GM19395 (cell line): ENCODE measurements at regions not wholly inside any gene's neighbourhood (a gene's known extent, or its start where the extent isn't known, plus 50 kb on each side); places are given as distances from the start of the nearest gene placed in this dataset.

Experiments
- ATAC-seq: cut with Tn5 transposase; IDR thresholded peaks from one replicate; pipeline ENCODE4 v1.9.1; 2021; ENCODE audit warnings: mild to moderate bottlenecking, moderate library complexity; ENCODE audit not compliant: unreplicated experiment

DNA sequence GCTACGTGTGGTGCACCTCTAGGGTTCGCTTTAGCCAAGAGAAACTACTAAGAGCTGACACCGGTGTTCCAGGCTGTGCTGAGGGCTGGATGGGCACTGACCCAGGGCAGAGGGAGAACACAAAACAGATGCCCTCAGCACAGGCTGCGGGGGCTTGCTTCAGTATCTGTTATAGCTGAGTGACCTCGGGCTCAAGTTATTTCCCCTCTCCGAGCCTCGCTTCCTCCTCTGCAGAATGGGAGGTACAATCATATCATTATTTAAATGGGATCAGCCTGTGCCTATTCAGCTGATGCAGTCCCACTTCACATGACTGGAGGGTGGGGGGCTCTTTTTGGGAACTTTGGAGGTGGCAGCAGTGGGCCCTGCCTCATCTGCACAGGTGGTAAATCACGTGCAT, 156.1 kb upstream of the APCDD1 start:
- ATAC-seq: no peak

DNA sequence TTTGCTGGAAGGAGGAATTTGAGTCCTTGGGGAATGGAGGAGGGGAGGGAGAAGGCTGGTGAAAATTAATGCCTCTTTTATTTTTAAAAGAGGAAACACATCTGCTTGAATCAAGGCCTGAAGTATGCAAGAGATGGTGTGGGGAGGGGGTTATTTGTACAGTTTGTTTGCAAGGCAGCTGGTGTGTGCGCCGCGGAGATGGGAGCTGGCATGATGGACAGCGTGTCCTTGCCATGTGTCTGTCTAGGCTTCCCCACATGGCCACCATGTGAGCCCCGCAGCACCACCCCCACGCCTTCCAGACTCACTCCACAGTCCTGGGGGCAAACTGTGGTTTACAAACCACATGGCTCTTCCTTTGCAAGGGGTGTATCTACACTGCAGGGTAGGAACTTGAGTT, 154.8 kb upstream of the APCDD1 start:
- ATAC-seq: no peak

DNA sequence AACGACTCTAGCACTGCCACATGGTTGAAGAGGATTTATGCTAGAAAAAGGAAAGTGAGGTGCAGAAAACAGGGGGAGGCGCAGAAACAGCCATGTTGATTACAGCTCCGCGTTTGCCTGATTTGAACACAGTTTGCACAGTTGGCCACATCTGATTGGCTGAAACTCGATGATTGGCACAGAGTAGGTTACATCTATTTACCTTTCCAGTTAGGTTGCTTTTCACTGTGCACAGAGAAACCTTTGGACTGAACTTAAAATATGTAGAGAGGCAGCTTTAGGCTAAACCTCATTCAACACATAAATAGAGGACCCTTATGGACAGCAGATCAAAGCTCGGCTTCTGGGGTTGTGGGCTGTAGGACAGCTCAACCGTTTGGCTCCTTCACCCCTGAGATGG, 153.7 kb upstream of the APCDD1 start:
- ATAC-seq: no peak

DNA sequence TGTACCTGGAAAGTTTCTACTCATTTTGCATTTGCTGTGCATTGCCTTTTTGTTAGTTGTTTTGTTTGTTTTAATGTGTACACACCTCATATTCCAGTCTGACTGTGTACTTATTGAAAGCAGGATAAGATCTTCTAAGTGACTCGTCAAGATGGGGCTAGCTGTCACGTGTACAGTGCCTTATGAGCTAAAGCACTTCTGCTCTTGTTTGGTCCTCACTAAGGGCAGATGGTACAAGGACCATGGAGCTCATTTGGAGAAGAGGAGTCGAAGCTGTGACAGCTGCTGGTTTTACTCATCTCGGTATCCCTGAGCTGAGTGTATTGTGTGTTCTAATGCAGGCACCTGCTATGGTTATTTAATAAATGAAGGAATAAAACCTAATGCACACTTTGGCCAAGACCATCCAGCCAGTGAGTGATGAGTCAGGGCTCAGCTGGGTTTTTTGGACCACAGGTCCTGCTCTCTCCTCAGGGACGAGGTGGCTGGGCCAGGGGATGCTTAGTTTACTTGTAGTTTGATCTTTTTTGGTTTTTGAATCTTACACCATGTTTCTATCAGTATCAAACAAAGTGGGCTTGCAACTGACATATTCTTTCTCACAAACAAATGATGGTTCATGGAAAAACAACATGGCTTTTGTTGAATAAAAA, 152.5 kb upstream of the APCDD1 start:
- no peak for ATAC-seq

DNA sequence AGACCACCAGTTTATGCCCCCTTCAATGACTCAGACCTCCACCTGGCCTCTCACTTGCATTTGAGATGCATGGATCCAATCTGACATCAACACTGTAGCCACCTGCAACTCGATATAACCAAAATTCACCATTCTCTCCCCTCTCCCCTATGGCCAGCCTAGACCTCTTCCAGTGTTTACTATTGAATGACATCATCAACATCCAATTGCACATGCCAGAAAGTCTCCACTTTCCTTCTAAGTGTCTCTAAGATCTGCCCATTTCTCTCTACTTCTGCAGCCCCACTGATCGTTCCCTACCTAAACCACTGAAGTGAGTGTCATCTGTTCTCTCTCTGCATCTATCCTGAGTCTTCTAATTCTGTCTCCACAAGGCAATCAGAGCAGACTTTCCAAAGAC, 151.3 kb upstream of the APCDD1 start:
- no peak for ATAC-seq

DNA sequence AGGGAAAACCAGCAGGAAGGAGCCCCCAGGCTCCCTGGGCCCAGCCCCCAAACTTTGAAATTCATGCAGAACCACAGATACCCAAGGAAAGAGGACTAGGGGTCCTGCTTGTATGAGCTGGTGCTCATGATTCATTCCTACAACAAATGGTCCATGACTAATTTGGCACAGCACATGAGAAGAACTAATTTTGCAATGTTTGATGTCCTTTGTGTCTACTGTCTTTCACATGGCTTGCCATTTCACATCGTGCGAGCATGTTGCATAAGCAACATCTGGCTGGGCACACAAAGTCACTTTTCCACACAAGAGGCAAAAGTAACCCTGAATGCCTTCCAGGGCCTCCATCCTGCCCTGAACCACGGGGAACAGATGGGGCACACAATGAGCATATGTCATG, 149.6 kb upstream of the APCDD1 start:
- no peak for ATAC-seq

DNA sequence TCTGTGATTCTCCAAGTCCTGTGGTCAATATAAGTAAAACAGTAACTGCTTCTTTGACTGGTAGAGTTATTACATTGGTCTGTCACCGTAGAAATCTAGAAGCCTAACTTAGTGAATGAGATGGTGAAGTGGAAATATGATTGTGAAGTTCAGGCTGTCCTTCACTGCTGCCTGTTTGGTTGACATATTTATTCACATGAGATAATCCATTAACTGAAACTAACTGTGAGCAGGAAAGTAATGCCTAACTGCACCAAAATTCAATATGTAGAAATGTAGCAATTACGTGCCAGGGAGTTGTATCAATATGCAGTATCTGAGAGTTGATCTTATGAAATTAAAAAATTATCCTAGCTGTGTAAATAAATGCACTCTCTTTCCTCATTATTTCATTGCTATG, 147.7 kb upstream of the APCDD1 start:
- no peak for ATAC-seq

DNA sequence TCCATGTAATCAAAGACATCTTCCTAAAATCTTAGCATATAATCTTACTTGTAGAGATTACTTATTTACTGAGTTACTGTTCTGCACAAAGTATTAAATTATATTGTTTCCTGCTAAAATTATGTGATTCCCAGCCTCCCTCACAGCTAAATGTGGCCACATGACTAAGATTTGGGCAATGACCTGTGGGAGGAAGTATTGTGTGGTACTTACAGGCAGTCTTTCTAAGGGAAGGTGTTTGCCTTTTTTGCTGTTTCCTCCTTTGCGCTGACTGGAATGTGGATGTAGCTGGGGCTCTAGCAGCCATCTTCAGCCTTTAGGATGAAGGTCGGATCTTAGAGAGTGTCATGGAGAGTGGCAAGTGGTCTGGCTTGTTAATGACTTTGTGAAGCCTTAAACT, 146.3 kb upstream of the APCDD1 start:
- ATAC-seq: no peak

DNA sequence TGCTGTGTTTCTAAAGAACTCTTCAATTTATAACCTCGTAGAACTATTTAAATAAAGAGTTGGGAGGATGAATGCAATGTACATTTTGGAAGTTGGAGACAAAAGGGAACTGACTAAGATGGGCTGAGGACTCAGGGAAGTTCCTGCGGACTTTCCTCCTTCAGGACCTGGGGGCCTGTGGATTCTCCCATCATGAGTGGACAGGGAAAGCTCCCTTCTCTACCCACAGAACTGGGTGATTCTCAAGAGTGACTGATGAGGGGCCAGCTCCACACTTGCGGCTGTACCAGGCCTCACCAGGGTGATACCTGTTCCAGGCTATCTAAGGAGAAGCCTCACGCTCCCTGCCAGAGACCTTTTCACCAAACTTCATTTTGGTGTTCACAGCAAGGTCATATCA, 143.8 kb upstream of the APCDD1 start:
- ATAC-seq: no peak

DNA sequence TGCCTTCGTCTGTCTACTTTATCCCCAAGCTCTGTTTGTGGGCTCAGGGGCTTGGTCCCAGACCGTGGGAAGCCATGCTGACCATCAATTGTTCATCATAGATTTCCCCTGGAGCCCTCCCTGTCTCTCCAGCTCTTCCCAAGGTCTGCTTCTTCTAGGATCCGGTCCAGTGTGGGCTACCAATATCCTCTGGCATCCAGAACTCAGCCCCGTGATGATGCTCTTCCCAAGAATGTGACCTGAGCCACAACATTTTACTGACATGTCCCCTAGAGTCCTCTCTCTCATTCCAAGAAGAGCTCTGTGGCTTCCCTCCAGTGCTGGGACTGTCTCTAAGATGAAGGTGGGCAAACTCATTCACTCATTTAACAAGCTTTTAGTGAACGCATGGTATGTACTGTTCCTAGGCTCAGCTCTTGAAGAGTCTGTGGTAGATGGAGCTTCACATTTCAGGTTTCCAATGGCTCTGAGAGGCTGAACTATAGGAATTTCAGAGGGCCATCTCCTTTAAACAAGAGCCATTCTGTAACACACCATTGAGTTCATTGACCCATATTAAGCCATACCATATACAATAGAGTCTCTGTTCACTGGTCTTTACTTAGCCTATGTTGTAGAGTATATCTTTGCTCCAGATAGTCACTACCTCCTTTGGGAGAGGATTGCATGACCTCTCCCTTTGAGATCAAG, 142.0 kb upstream of the APCDD1 start:
- no peak for ATAC-seq

DNA sequence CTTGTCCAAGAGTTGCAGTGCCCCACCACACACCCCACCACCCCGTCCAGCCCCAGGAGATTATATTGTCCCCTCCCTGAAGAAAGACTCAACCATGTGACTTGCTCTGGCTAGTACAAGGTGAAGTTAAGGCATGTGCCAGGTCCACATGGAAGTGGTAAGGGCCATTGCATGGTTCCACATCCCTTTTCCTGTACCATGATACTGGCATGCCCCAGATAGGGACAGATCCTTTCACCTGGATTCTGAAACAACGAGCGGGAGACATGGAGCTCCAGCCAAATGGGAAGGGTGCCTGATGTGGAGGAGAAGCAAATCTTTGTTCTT, 141.5 kb upstream of the APCDD1 start:
- no peak for ATAC-seq

DNA sequence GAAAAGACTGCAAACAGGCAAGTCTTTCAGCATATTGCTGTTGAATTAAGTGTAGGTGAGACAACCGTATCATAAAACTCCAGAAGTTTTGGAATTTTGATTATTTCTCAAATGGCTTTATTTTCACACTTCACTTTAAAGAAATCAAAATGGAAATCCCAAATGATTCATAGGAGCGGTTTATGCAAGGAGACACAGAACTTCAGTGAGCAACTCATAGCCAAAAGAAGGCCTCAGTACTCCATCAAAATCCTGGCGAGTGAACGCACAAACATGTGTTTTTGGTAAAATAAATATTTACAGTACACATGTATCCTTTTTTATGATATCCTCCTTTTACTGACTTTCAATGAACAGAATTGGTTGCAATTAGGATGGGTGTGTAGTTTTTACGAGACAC, 140.4 kb upstream of the APCDD1 start:
- ATAC-seq: no peak

DNA sequence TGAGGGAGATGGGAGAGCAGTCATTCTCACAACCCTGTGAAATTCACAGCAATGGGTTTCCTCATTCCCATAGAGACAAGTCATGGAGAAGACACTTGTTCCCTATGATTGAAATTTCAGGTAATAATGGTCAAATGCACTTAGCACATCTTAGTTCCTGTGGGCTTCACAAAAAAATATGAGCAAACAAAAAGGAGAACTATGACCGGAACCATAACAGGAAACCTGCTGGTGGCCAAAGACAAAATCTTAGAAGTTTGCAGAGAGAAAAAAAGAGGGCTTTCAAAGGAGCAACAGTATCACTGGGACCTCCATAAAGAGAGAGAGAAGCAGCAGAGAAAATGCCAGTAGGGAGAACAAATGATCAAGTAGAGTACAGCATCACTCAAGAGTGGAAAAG, 138.9 kb upstream of the APCDD1 start:
- no peak for ATAC-seq

DNA sequence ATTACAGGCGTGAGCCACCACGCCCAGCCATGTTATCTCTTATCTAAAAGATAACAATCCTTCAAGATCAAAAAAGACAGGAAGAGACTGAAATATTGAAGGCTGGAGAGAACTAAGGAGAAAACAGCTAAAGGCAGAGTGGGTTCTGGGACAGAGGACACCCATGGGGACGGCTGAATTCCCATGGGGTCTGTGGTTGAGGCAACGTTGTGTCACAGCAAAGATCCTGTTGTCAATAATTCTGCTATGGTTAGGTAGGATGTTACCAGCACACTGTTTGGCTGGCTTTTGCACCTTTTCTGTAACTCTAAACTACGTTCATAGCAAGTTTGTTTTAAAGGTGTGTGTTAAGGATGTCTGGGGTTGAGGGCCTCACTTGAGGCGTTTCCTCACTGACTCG, 137.7 kb upstream of the APCDD1 start:
- ATAC-seq: no peak

DNA sequence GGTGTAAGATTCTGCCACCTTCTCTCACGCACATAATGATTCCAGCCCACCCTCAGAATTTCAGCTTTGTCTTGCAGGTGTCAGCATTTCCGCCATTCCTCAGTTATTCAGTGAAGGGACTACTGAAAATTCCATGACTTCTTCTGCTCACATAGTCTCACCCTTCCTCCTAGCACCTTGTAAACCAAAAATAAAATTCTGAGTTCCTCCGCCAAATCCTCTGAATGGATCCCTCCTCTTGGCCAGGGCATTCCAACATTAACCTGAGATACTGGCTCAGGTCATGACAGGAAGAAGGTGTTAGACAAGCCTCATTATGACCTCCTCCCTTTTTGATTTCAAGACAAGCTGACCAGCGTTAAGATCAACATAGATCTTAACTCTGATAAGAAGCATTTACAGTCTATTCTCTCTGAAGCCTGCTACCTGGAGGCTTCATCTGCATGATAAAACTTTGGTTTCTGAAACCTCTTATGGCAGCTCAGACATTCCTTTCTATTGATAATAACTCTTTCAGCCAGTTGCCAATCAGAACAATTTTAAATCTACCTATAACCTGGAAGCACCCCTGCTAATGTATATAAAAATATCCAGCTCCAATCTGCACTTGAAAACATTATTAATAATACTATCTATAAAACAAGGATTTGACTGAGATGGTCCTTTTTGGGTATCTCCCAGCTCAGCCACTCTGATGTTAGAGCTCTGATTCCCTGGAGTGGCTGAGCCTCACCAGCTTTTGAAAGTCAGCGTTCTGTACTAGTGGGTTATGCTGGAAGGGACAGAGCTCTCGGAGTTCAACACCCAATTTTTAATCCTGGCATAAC, 136.4 kb upstream of the APCDD1 start:
- no peak for ATAC-seq

DNA sequence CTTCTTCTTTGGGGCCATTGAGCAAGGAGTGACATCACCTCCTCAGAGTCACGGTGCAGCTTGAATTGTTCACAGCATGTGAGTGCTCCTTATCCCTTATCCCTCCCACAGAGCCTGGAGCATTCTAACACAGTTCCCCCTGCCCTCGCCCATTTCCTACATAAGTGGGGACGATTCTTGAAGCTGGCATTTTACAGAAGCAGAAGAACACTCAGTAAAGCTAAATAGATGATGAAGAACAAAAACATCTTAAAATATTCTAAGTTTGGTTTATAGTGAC, 135.8 kb upstream of the APCDD1 start:
- no peak for ATAC-seq

DNA sequence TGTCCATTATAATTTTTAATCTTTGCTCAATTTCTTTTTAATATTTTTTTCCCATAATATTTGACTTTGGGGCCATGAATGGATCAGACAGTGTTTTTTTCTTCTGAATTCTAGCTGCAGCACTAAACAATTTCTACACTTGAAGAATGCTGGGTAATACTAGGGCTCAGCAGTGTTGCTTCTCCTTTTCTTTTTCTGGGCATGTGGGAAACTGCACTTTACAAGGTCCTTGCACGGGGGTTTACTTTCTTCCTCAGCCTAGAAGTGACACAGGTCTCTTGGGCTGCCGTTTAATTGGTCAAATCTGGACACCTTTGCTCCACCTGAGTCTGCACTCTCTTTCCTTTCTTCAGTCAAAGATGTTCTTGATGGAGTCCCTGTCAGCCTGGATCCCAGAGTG, 135.4 kb upstream of the APCDD1 start:
- ATAC-seq: no peak

DNA sequence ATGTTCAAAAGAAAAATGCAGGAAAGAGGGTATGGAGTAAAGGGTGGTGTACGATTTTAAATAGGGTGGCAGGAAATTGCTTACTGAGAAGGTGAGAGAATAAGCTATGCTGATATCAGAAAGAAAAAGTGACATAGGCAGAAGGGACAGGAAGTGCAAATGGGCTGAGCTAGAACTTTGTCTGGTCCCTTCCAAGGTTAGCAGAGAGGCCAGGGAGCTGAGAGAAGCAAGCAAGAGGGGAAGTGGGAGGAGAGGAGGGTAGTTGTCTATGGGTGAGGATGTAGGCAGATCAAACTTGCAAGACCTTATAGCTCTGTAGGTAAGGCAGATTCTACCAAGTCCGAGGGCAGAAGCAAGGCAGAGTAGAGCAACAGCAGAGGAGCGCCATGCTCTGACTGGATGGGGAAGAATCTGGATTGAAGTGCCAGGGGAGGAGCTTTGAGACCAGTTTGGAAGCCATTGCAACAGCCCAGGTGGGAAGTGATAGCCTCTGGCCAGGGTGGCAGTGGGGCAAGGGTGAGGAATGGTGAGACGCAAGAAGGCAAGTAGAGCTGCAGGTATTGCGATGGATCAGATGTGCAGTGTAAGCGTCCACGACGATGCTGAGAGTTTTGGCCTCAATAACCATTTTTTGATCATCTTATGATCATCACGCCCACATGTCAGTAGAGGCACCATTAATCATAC, 134.4 kb upstream of the APCDD1 start:
- no peak for ATAC-seq

DNA sequence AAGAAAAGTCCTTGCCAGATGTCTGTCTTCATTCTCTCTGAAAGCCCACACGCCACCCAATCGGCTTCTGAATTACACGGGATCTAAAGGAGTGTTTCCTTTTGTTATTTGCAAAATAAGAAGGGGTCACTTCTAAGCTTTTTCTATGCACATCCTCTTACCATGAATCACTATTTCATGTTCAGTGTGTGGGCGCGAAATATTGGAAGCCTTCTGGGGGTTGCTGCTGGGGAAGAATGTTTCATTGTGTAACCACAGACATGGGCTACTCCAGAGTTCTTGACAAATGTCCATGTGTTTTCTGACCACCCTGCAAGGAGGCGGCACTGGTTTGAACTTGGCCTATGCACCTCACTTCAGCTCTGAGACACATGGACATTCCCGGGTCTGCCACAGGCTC, 133.6 kb upstream of the APCDD1 start:
- no peak for ATAC-seq

DNA sequence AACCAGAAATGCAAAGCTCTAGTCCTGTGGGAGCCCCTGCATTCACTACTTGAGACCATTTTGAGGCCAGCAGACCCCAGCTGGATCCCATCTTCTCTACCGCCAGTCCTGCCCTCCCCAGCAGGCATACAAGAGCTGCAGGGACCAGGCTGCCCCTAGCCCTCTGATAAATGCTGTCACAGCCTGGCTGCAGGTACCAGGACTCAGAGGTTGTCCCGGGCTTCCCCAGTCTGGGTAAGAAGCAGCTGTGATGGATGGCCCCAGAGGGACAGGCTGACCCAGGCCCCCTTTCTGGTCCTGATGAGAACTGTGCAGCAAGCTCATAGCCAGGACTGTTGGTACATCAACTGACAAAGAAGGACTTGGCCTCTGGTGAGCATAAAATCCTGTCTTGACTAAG, 132.9 kb upstream of the APCDD1 start:
- no peak for ATAC-seq

DNA sequence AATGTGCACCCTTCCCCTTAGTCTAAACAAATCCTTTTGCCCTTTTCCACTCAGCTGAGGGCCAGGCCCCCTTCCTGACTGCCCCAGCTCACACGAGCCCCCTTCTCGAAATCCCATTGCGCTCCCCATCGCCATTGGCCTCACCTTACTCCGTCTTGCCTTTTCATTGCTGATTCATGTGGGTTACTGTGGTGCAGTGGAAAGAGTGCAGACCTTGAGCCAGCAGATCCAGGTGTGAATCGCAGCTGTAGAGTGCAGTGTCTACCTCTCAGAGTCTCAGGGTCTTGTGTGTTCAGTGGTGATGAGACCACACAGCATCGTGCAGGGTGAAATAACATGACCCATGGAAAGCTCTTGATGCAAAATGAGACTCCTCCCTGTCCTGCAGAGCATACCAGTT, 132.4 kb upstream of the APCDD1 start:
- no peak for ATAC-seq

DNA sequence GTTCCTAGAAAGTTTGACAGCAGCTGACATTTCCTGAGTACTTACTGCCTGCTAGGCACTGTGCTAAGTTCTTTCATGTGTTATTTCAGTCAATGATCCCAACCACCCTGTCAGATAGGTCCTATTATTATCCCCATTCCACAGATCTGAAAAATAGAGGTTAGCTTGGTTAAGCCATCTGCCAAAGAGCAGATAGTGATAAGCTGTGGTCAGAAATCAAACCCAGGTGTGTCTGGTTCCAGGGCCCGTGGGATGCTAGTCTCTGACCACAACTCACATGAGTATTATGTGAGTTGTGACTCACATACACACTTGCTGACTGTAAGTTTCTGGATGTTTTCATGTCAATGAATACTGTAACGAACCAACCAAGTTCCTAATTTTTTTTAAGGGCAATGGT, 132.0 kb upstream of the APCDD1 start:
- ATAC-seq: no peak
